ENCODE measurements at regions not wholly inside any gene's neighbourhood (a gene's known extent, or its start where the extent isn't known, plus 50 kb on each side); places are given as distances from the start of the nearest gene placed in this dataset.

GRCh38 chr7:119184124-119184788 lies 959.8 kb downstream of the ANKRD7 start:
- Histone ChIP-seq H3K27me3 (no peaks in the 10 kb centered on the region), H3K9me3 (no peaks in the 10 kb centered on the region), H3K4me1 (no peaks in the 10 kb centered on the region), H3K36me3 (no peaks in the 10 kb centered on the region), H3K4me3 (no peak overlapping the region), H3K27ac (no peak overlapping the region)
- intact Hi-C loops (cut with DNase I; ENCODE audit: low total_unique reads) = no loop called here
- DNase-seq = no peak
- in situ Hi-C loops (cut with MboI; ENCODE audit: low sequenced_read_pairs in 4 of 4) = loop anchor here in 1 of 4 donors (25.0 kb wide), 1 partner anchor 922 kb away; no protein-coding TSS in a partner anchor
- TF ChIP-seq POLR2A (IDR thresholded peaks at IDR 0.05) = no peak
- TF ChIP-seq CTCF (IDR thresholded peaks at IDR 0.05 in 4 of 5, conservative IDR thresholded peaks at IDR 0.05 in 1 of 5) = no peak
- ATAC-seq = no peak

GRCh38 chr7:119196183-119196582 lies 971.7 kb downstream of the ANKRD7 start:
- Histone ChIP-seq H3K4me3 (no peak overlapping the region), H3K4me1 (no peaks in the 10 kb centered on the region), H3K36me3 (no peaks in the 10 kb centered on the region), H3K27ac (no peak overlapping the region), H3K27me3 (no peaks in the 10 kb centered on the region), H3K9me3 (no peaks in the 10 kb centered on the region)
- no peak for DNase-seq
- no peak for ATAC-seq
- intact Hi-C loops (cut with DNase I; ENCODE audit: low total_unique reads) (no loop called here), in situ Hi-C loops (cut with MboI; ENCODE audit: low sequenced_read_pairs in 4 of 4) (loop anchor here in 1 of 4 donors (25.0 kb wide), 1 partner anchor 934 kb away; no protein-coding TSS in a partner anchor)
- TF ChIP-seq POLR2A (IDR thresholded peaks at IDR 0.05) = no peak
- no peak for TF ChIP-seq CTCF (IDR thresholded peaks at IDR 0.05 in 4 of 5, conservative IDR thresholded peaks at IDR 0.05 in 1 of 5)

DNA sequence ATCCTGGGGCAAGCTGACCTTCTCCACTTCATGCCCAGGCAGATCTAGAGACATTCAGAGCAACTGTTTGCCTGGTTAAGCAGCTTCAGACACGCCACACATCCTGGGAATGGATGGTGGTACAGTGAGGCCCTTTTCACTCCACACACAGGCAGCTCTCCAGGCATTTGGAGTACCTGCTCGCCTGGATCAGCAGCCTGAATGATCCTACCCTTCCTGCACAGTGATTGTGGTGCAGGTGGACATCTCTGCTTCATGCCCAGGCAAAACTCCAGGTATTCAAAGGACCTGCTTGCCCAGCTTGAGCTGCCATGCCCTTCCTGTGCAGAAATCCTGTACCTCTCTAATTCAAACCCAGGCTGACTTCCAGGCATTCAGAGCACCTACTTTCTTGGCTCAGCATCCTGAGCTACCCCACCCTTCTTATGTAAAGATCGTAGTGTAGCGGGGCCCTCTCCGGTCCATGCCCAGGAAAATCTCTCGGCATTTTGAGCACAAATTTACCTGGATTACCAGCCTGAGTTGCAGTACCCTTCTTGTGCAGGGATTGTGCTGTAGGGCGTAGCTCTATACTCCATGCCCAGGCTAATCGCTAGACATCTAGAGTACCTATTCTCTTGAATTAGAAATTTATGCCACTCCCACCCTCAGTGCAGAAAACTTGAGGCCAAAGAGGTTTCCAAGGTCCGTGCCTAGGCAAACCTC lies 972.8 kb downstream of the ANKRD7 start:
- no peaks in the 10 kb centered on the region for H3K27me3 ChIP-seq
- in situ Hi-C loops (cut with MboI; ENCODE audit: low sequenced_read_pairs in 4 of 4) (loop anchor here in 1 of 4 donors (25.0 kb wide), 1 partner anchor 935 kb away; no protein-coding TSS in a partner anchor), intact Hi-C loops (cut with DNase I; ENCODE audit: low total_unique reads) (no loop called here)
- no peaks in the 10 kb centered on the region for H3K9me3 ChIP-seq
- ATAC-seq = no peak
- DNase-seq = no peak
- H3K4me1 ChIP-seq = no peaks in the 10 kb centered on the region
- H3K27ac ChIP-seq = no peak overlapping the region
- H3K36me3 ChIP-seq = no peaks in the 10 kb centered on the region
- TF ChIP-seq POLR2A (IDR thresholded peaks at IDR 0.05) = no peak
- TF ChIP-seq CTCF (IDR thresholded peaks at IDR 0.05 in 4 of 5, conservative IDR thresholded peaks at IDR 0.05 in 1 of 5) = no peak
- no peak overlapping the region for H3K4me3 ChIP-seq

DNA sequence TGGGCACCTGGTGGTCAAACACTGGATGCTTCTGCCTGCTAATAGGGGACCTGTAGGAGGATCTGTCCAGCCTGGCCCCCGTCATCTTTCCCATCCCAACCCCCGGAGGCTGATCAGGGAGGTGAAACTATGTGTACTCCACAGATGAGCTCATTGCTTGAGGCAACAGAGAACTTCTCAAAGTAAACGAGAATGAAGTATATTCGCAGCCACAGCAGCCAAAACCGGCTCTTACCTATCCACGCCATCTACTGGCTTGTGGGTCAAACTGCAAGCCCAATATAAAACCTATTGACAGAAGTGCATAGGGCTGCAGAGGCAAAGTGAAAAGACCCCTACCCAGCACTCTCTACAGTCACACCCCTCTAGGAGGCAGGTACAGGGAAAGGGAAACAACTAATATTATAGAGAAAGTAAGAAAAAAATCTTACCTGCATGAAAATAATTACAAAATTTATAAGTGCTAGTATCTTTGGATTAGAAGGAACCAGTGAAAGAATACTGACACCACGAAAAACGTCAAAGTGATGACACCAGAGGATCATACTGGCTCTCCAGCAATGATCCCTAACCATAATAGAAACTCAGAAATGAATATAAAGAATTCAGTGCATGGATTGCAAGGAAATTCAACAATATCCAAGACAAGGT lies 973.5 kb downstream of the ANKRD7 start:
- H3K27ac ChIP-seq = no peak overlapping the region
- H3K27me3 ChIP-seq = no peaks in the 10 kb centered on the region
- no peak for ATAC-seq
- intact Hi-C loops (cut with DNase I; ENCODE audit: low total_unique reads) (no loop called here), in situ Hi-C loops (cut with MboI; ENCODE audit: low sequenced_read_pairs in 4 of 4) (loop anchor here in 1 of 4 donors (25.0 kb wide), 1 partner anchor 936 kb away; no protein-coding TSS in a partner anchor)
- no peaks in the 10 kb centered on the region for H3K4me1 ChIP-seq
- H3K9me3 ChIP-seq = no peaks in the 10 kb centered on the region
- no peak for DNase-seq
- TF ChIP-seq POLR2A (IDR thresholded peaks at IDR 0.05) = no peak
- TF ChIP-seq CTCF (IDR thresholded peaks at IDR 0.05 in 4 of 5, conservative IDR thresholded peaks at IDR 0.05 in 1 of 5) = peak in 1 of 5 experiments; percentile 26
- no peaks in the 10 kb centered on the region for H3K36me3 ChIP-seq
- no peak overlapping the region for H3K4me3 ChIP-seq

All from gastrocnemius medialis (tissue), 4 donors.